Stimulated activated CD4-positive, alpha-beta T cell treated with anti-CD3 and anti-CD28 coated beads, Interleukin-4, amount 100 ng/mL, for 48 hours (primary cell): ENCODE measurements at regions not wholly inside any gene's neighbourhood (a gene's known extent, or its start where the extent isn't known, plus 50 kb on each side); places are given as distances from the start of the nearest gene placed in this dataset.

ENCODE experiments used
- DNase-seq, 2 donors: peaks; one replicate each; pipeline ENCODE4 v3.0.0-alpha.2; 2020; ENCODE audit warnings: low read depth in 2 of 2

DNA sequence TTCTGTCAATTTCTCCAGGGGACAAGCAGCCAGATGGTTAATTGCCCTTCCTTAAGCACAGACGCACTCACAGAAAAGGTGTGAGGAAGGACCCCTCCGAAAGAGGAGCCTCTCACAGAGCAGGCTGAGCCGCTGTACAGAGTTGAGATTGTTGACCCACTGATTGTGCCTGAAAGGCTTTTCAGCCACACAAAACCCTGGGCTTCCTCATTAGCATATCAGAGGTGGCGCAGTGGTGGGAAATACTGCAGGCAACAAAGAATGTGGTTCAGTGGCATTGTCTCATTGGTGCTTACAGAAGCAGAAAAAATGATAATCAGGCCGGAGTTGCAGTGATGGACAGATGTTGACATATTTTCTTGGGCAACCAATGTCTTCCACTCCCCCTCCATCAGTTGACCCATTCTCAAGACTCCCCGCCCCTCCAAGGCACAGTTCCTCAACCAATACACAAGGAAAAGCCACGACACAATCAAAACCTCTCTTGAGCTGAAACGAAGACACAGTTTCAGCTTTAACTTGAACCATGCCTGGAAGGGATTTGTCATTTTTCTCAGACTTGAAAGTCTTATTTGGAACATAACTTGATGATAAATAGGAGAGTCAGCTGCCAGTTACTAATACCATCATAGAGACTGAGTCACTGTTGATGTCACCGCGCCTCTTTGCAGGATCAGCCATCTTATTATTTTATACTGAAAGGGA lies 53.1 kb downstream of the ATXN3L start:
- DNase-seq, result peak in 1 of 2 donors; percentile 10

DNA sequence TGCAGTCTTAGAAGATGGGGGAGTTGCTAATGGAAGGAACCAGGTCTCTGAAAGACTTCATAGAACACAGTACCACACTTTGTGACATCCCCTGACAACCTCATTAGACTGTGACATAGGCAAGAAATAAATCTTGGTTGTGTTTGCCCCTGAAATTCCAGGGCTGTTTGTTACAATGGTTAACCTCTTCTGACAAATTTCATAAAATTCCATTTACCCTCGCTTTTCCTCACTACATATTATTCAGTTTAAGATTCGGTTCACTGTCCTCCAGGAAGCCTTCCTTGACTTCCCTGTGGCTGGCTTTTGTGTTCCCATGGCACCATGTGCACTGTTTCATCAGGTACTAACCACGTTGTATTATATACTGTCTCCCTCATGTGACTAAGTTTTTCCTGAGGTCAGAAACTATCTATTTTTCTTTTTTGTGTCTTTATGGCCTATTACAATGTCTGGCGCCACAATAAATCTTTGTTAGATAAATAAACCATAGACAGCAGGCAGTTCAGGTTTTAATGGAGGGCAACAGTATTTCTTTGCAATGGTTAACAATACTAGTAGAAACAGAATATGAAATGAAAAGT lies 54.2 kb downstream of the ATXN3L start:
- no peak for DNase-seq

DNA sequence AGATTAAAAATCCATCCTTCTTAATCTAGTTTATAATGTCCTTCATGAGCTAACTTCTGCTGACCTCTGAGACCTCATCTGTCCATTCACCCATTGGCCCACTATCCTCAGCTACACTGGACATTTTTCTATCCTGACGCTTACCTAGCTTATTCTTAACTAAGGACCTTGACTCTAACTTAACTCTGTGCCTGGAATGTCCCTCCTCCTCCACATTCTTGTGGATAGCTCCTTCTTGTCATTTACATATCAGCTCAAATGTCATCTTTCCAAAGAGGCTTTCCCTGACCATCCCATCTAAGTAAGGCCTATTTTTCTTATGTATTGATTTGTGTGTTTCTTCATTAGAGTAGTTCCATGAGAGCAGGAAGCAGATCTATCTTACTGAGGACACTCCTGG lies 54.7 kb downstream of the ATXN3L start:
- no peak for DNase-seq

DNA sequence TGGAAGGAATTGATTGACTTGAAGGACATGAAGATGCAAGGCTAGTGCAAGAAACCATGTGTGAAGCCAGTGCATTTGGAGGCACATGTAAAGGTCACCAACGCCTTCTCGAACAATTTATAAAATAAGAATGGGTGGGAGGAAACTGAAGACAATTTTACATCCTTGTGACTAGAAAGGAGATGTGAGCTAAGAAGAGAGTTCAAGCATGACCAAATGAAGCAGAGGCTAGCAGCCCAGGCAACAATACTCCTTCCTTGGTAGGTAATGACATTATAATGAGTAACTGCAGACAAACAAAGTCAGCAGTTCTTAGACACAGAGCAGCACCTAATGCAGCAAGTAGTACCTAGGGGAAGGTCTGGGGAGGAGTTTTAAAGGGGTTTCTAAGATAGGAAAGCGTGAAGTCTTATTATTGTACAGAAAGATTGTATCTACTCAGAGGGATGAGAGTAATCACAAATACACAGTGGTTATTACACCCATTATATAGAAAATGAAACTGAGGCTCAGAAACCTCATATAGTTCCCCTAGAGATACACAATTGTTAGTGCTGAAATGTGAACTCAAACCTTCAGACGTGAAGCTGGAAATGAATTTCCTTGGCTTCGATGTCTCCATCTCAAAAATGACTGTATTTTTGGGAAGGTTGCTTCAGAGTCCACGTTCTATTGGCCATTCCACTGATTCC lies 56.1 kb downstream of the ATXN3L start:
- no peak for DNase-seq

DNA sequence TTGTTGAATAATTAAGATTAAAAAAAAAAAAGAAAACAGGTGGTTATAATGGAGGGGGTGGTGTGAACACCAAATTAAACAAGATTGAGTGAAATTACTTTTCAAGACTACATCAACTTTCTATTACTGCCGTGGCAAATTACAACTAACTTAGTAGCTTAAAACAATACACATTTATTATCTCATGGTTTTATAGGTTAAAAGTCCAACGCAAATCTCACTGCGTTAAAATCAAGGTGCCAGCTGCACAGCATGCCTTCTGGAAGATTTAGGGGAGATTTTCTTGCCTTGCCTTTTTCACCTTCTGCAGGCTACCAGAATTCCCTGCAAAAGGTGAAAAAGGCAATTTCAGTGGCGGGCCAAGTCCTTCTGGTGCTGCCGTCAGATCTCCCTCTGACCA lies 58.5 kb downstream of the ATXN3L start:
- DNase-seq, result no peak

DNA sequence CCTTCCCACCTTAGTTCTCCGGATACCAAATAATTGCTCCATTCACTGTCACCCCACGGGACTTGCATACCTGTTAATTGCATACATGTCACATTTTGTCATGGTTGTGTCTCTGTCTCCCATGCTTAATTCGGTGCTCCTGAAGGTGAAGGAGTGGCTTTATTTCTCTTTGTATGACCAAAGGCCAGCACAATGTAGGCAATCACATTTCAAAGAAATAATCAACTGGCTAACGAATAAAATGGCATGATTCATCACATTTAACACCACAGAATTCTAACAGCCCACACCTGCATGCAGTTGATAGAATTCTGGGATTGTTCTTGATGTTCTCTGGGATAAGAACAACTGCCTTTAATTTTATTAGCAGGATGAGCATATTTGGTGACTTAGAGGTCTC lies 59.3 kb downstream of the ATXN3L start:
- no peak for DNase-seq

DNA sequence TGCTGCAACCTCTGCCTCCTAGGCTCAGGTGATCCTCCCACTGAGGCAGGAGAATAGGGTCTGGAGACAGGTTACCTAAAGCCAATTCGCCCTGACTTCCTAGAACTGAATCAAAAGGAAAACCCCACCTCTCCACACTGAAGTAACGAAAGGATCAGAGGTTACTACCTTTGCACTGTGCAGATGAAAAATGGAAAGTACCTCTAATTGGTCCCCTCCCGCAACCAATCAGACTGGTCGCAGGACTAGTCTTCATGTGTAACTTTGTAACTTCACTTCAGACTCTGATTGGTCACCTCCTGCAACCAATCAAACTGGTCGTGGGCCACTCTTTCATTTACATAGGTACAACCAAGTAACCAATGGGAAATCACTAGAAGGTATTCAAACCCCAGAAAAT lies 61.1 kb downstream of the ATXN3L start:
- no peak for DNase-seq

DNA sequence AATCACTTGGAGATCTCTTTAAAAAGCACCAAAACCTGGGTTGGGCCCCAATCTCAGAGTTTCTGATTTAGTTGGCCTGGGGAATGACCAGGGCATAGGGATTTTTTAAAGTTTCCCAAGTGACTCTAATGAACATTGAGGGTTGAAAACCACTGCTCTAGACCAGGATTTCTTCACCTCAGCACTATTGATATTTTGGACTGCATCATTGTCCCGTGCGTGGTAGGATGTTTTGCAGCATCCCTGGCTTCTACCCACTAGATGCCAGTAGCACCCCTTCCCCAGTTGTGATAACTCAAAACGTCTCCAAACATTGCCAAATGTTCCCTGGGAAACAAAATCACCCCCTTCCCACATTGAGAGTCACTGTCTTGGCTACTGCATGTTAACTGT lies 61.8 kb downstream of the ATXN3L start:
- DNase-seq, result no peak

DNA sequence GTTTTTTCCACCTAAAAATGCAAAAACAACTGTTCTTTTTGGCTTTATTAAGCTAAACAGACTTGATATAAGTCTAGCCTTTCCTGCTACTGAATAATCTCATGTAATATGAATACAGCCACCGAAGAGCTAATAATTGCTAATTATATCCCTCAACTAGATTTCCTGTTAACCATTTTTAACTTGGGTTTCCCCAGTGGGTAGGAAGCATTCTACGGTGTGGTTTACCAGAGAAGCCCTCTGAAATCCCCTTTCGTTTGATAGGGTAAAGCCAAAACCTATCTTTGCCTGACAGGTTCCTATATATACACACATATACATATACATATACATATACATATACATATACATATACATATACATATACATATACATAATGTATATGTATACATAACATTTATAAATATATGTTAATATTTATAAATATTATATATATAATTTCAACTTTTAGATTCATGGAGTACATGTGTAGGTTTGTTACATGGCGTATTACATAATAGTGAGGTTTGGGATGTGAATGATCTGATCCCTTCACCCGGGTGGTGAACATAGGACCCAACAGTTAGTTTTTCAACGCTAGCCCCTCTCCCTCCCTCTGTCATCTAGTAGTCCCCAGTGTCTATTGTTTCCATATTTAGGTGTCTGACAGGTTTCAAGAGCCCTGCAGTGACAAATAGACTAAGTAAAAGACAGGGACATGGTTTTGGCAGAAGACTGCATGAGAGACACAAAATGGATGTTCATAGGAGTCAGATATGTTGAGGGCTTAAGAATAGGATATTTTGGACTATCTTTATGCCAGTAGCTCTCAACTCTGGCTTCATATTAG lies 62.4 kb downstream of the ATXN3L start:
- DNase-seq, result no peak

DNA sequence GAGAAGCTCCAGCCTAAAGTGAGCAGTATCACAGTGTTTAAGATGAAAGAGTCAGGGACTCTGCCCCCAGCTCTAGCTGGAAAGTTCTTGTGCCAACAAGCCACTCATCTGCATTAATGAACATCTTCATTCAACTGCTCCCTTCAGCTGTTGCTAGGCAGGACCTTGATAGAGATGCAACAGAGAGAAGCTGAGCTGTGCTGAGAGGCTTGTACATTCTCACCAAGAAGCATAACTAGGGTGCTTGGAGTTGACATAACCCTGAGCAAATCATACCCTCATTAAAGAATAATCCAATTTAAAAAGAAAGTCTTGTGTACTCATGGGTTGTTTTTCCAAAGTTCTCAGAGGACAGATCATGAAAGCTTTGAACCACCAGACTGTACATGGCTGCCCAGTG lies 63.2 kb downstream of the ATXN3L start:
- no peak for DNase-seq

DNA sequence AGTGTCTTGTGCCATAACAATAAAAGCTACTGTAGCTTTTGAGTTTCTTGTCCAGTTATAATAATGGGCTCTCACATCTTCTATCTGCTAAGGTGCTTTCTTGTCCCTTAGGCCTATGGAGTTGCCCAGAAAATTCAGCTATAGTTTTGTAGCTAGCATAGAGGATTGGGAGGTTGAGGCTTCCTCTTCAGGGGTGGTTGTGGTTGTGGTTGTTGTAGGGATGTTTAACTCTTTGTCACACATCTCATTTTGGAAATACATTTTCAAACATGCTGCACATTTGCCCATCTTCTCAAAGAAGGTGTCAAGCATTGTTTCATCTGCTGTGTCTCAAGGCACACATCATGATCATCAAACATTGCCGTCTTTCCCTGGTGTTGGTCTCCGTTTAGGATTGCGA lies 65.0 kb downstream of the ATXN3L start:
- DNase-seq, result no peak

DNA sequence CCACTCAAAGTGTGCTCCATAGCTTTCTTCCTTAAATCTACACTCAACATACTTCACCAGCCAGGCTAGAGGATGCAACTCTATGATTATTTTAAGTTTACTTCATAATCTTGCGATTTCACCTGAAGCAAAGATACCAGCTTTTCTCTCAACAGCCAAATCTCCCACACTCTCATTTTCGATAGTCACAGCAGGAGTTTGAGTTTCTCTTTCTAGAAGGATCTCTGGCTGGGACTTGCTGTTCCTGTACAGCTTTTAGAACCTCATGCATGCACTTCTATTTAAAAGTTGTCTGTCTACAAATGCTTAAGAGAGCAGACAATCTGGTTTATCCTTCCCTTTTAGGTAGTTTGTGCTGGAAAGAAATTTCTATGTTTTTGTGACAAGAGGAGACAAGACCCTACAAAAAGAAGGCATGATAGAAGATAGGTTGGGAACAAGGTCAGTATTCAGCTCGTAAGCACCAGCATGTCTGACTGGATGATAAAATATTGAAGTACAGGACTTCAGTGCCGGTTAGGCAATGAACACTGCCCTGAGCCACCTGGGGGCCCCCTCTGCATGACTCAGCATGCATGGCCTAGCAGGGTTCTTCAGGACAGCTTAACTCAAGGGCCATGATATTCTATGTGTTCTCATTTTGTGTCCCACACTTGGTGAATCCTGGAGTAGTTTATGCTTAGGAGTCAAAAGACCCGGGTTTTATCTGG lies 65.6 kb downstream of the ATXN3L start:
- no peak for DNase-seq

DNA sequence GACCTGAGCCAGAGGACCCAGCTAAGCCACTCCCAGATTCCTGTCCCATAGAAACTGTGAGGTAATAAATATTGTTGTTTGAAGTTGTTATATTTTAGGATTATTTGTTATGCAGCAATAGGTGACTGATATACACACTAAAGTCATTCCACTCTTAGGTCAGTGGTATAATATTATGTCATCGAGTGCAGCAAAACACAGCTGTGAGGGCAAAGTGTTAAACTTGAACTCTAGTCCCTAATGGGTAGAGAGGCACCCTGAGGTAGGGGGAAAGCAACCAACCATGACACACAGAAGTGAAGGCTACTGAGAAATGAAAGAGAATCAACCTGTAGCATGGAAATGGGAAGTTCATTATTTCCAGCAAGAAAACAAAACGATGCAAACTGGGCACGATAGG lies 66.6 kb downstream of the ATXN3L start:
- no peak for DNase-seq

DNA sequence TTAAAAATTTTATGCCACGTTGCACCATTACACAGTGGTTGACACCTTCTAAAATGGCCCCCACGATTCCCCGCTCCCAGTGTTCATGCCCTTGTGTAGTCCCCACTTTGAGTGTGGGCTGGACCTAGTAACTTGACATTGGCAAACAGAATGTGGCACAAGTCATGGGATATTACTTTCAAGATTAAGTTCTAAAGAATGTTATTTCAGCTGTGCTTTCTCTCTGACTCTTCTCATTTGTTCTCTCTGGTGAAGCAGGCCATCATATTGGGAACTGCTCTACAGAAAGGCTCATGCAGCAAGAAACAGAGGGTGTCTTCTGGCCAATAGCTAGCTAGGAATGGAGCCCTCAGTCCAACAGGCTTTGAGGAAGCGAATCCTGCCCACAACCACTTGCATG lies 67.1 kb downstream of the ATXN3L start:
- no peak for DNase-seq

DNA sequence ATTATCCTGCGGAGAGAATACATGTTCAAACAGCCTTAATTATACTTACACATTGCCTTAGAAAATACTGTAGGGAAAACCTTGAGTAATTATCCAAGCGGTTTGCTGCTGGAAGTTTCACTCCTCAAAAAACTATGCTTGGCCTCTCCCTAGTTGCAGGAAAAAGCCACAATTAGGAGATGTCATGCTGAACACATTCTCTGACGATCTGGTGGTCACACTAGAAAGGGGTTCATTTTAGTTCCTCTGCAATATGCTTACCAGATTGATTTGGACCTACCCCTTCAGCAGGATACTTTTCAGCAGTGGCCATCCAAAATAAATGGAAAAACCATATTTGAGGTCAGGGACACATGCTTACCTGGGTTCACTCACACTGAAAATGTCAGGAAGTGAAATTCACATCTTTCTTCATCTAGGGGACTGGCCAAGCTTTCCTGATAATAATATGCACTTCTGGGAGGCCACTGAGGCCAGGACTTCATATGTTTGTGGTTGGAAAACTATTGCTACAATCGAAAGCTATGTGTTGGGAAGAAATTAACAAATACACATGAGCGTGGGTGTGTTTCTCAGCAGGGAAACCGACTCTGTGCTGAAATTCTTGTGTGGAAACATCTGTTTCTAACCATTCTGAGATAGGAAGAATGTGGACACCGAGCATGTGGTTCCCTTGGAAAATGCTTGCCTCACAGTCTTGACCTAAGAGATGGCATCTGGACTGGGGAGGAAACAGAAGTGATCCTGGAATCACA lies 68.8 kb downstream of the ATXN3L start:
- DNase-seq, result no peak

DNA sequence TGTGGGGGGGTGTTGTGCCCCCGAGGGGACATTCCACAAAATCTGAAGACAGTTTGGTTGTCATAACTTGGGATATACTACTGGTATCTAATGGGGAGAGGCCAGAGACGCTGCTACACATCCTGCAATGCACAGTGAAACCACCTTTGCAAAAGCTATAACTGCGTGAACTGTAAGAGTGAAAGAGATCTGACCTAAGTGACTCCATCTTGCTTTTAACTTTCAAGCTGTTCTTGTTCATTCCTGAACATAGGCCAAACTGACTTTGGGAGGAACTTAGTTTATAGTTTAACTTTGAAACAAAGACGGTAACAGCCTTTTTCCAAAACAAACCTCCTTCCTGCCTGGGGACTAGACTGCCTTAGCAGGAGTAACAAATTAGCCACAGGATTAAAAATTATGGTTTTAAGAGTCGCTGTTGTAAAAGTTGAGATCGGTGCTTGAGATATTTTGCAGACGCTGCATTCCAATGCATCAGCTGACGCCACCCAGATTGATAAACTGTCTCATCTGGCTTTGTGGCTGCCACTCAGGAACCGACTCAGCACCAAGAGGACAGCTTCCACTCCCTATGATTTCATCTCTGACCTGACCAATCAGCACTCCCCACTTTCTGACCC lies 70.9 kb downstream of the ATXN3L start:
- DNase-seq, result no peak

DNA sequence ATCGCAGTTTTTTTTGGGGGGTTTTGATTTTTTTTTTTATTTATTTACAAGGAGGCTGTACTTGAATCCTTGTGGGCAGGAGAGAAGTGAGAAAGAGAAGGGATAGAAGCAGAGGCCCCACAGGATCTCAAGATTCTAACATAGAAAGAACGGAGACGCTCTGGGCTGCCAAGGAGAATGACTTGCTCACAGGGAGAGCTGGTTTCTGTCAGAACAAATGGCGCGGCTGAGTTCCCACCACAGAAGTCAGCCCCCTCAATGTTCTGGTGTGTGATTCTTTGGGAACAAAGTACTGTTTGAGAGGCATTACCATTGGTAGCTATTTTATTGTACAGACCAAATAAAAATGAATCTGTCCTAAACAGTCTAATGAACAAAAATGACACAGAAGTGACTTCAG lies 80.6 kb downstream of the ATXN3L start:
- DNase-seq, result no peak

DNA sequence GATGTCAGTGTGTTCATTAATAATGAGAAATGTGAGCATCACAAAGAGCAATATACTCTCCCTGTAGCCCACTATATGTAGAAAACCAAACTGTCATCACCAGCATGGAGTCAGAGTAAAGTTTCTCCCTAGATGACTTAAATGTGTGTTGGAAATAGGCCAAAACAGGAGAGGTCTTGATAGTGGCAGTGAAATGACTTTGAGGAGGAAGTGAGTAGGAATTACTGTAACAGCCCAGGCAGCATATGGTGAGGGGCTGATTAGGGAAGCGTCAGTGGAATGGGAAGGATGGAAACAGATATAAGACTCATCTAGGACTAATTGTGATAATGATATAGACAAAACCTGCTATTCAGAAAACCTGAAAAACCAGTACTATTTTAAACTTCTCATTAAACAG lies 83.9 kb downstream of the ATXN3L start:
- DNase-seq, result no peak

DNA sequence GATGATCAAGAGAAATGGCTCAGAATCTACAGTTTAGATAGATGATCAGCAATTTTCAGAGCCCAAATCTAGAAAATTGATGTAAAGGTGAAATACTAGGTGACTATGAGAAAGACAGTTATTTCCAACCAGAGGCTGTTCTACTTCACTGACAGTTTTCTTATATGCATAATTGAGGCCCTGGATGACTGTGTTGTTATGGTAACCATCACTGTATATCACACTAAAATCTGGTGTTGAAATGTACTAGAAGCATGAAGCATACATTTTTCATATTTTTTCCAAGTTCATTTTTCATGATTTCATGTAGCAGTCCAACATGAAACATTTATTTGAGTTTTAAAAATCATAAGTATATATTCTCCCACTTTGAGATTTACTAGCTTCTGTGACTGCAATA lies 87.4 kb downstream of the ATXN3L start:
- no peak for DNase-seq

DNA sequence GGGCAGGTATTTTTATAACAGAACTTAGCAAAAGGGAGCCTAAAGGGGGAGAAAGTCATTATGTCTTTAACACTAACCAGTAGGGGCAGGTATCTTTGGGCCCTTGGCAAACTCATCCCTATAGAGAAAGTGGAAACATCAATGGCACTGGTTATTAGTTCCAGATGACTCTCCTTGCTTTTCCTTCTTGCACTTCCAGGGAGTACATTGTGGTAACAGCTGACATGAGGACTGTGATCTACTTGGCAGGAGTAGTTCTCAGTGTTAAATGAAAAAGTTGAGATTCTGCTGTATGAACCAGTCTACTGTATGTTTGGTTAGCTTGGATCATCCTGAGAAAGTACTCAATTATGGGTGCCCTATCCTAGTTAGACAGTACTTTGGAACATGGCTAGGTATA lies 93.6 kb downstream of the ATXN3L start:
- no peak for DNase-seq
